ENCODE measurements at regions not wholly inside any gene's neighbourhood (a gene's known extent, or its start where the extent isn't known, plus 50 kb on each side); places are given as distances from the start of the nearest gene placed in this dataset.
"Not testable (repeated sequence)": the region's sequence is repeated elsewhere in the genome, so short reads cannot be mapped to it uniquely, and the experiment has no call there.

GRCh38 chr17:53253956-53254597 lies 568.6 kb upstream of the KIF2B start:
- no peak for ATAC-seq
- DNase-seq (ENCODE audit: missing footprints) = no peak
- intact Hi-C loops (cut with DNase I) = no loop called here

GRCh38 chr17:53249036-53249435 lies 573.7 kb upstream of the KIF2B start:
- DNase-seq (ENCODE audit: missing footprints) = no peak

GRCh38 chr17:53234138-53234537 lies 588.6 kb upstream of the KIF2B start:
- ATAC-seq (no peak), DNase-seq (ENCODE audit: missing footprints) (no peak)
- intact Hi-C loops (cut with DNase I) = no loop called here

More at GRCh38 chr17:53249036-53249435, 573.7 kb upstream of the KIF2B start:
- ATAC-seq = no peak
- intact Hi-C loops (cut with DNase I) = no loop called here

- intact Hi-C loops (cut with DNase I) = no loop called here
- no peak for ATAC-seq
- DNase-seq (ENCODE audit: missing footprints) = no peak
These were observed 595.2 kb upstream of the KIF2B start for GRCh38 chr17:53227514-53227913.

- intact Hi-C loops (cut with DNase I) = no loop called here
- no peak for ATAC-seq
- no peak for DNase-seq (ENCODE audit: missing footprints)
These were observed 595.6 kb upstream of the KIF2B start for GRCh38 chr17:53227111-53227510.

- intact Hi-C loops (cut with DNase I) = no loop called here
- no peak for DNase-seq (ENCODE audit: missing footprints)
- no peak for ATAC-seq
These were observed 602.9 kb upstream of the KIF2B start for GRCh38 chr17:53219821-53220220.

GRCh38 chr17:53218723-53219122 lies 604.0 kb upstream of the KIF2B start:
- ATAC-seq (no peak), DNase-seq (ENCODE audit: missing footprints) (no peak)
- intact Hi-C loops (cut with DNase I) = no loop called here

- ATAC-seq = no peak
- intact Hi-C loops (cut with DNase I) = no loop called here
- no peak for DNase-seq (ENCODE audit: missing footprints)
These were observed 605.4 kb upstream of the KIF2B start for GRCh38 chr17:53217311-53217710.

- ATAC-seq; DNase-seq (ENCODE audit: missing footprints); intact Hi-C loops (cut with DNase I): not testable (repeated sequence)
These were observed 613.8 kb upstream of the KIF2B start for GRCh38 chr17:53208935-53209334.

GRCh38 chr17:53193044-53193443 lies 629.7 kb upstream of the KIF2B start:
- intact Hi-C loops (cut with DNase I) = no loop called here
- no peak for DNase-seq (ENCODE audit: missing footprints)
- ATAC-seq = no peak

GRCh38 chr17:53191878-53192277 lies 630.8 kb upstream of the KIF2B start:
- ATAC-seq (no peak), DNase-seq (ENCODE audit: missing footprints) (no peak)
- intact Hi-C loops (cut with DNase I) = no loop called here

- intact Hi-C loops (cut with DNase I) = no loop called here
- ATAC-seq = no peak
- DNase-seq (ENCODE audit: missing footprints) = no peak
These were observed 636.7 kb upstream of the KIF2B start for GRCh38 chr17:53186001-53186400.

GRCh38 chr17:53176629-53177028 lies 646.1 kb upstream of the KIF2B start:
- intact Hi-C loops (cut with DNase I) = no loop called here
- no peak for ATAC-seq
- DNase-seq (ENCODE audit: missing footprints) = no peak

- ATAC-seq (no peak), DNase-seq (ENCODE audit: missing footprints) (no peak)
- intact Hi-C loops (cut with DNase I) = no loop called here
These were observed 654.3 kb upstream of the KIF2B start for GRCh38 chr17:53168413-53168812.

GRCh38 chr17:53166731-53167130 lies 656.0 kb upstream of the KIF2B start:
- DNase-seq (ENCODE audit: missing footprints) (no peak), ATAC-seq (no peak)
- intact Hi-C loops (cut with DNase I) = no loop called here

- ATAC-seq = no peak
- DNase-seq (ENCODE audit: missing footprints) = no peak
- intact Hi-C loops (cut with DNase I) = no loop called here
These were observed 672.5 kb upstream of the KIF2B start for GRCh38 chr17:53150101-53150698.

GRCh38 chr17:53149316-53149715 lies 673.4 kb upstream of the KIF2B start:
- intact Hi-C loops (cut with DNase I) = no loop called here
- DNase-seq (ENCODE audit: missing footprints) (no peak), ATAC-seq (no peak)

- no peak for DNase-seq (ENCODE audit: missing footprints)
- intact Hi-C loops (cut with DNase I) = no loop called here
- no peak for ATAC-seq
These were observed 674.7 kb upstream of the KIF2B start for GRCh38 chr17:53148058-53148457.

GRCh38 chr17:53142890-53143289 lies 679.8 kb upstream of the KIF2B start:
- DNase-seq (ENCODE audit: missing footprints) (no peak), ATAC-seq (no peak)
- intact Hi-C loops (cut with DNase I) = no loop called here

GRCh38 chr17:53141731-53142130 lies 681.0 kb upstream of the KIF2B start:
- intact Hi-C loops (cut with DNase I) = no loop called here
- ATAC-seq (no peak), DNase-seq (ENCODE audit: missing footprints) (no peak)

GRCh38 chr17:53141280-53141679 lies 681.4 kb upstream of the KIF2B start:
- DNase-seq (ENCODE audit: missing footprints) (no peak), ATAC-seq (no peak)
- intact Hi-C loops (cut with DNase I) = no loop called here

Data from Right ventricle myocardium inferior (tissue), 1 donor.